Thyroid gland (tissue), 4 donors: ENCODE measurements at regions not wholly inside any gene's neighbourhood (a gene's known extent, or its start where the extent isn't known, plus 50 kb on each side); places are given as distances from the start of the nearest gene placed in this dataset.

Experiments used
- DNase-seq, 2 donors: peaks; one replicate each; pipeline ENCODE4 v3.0.0-alpha.2; 2019
- H3K27ac ChIP-seq, 3 donors: fragments of 200-600 bp; sonication (generic); 1 replicate in 2 of 3; 2 replicates in 1 of 3; pipeline ENCODE4 v1.5.1; 2016 to 2019; ENCODE audit warnings: mild to moderate bottlenecking in 1 of 3, moderate library complexity in 1 of 3
- H3K27me3 ChIP-seq: fragments of 200-600 bp; sonication (generic); one replicate; pipeline ENCODE4 v1.5.1; 2019
- H3K36me3 ChIP-seq, 2 donors: fragments of 200-600 bp; sonication (generic); one replicate each; pipeline ENCODE4 v1.5.1; 2016 to 2019
- H3K4me1 ChIP-seq, 2 donors: fragments of 200-600 bp; sonication (generic); one replicate each; pipeline ENCODE4 v1.5.1; 2017 to 2019
- H3K4me3 ChIP-seq, 3 donors: fragments of 200-600 bp; sonication (generic); replicated peaks in 1 of 3; 1 replicate in 2 of 3; 2 replicates in 1 of 3; pipeline ENCODE4 v1.5.1; 2016; ENCODE audit warnings: mild to moderate bottlenecking in 1 of 3
- H3K9me3 ChIP-seq: fragments of 200-600 bp; sonication (generic); one replicate; pipeline ENCODE4 v1.5.1; 2017
- CTCF ChIP-seq, 6 experiments: fragments of 200-600 bp in 3 of 6; fragments of 450-650 bp in 3 of 6; sonication (generic) in 3 of 6; IDR thresholded peaks; one replicate each; pipeline ENCODE4 v1.5.1; 2016 to 2019; ENCODE audit warnings: antibody characterized with exemption in 6 of 6, mild to moderate bottlenecking in 2 of 6, inconsistent platforms in 1 of 6, moderate library complexity in 1 of 6
- POLR2A ChIP-seq, 2 donors: fragments of 450-650 bp; IDR thresholded peaks; one replicate each; pipeline ENCODE4 v1.6.1; 2017; ENCODE audit warnings: antibody characterized with exemption in 2 of 2, mild to moderate bottlenecking in 2 of 2, moderate library complexity in 1 of 2
- WGBS, 2 donors: methylation state at CpG; one replicate each; pipeline ENCODE4 v1.1.5; 2017; 5-methylcytosine and 5-hydroxymethylcytosine counted together
- intact Hi-C: fragments of 100-400 bp; cut with DNase I; formaldehyde crosslinking; loops from one replicate; pipeline ENCODE4 v1.15.1; 2023

GRCh38 chr20:11719153-11719552 lies 198.5 kb upstream of the BTBD3 start:
- no peak for DNase-seq
- H3K27me3 ChIP-seq, result no peaks in the 10 kb centered on the region
- TF ChIP-seq POLR2A (IDR thresholded peaks at IDR 0.05), result no peak
- TF ChIP-seq CTCF (IDR thresholded peaks at IDR 0.05), result no peak
- intact Hi-C loops, result no loop called here
- no peak overlapping the region for H3K4me3 ChIP-seq
- no peaks in the 10 kb centered on the region for H3K36me3 ChIP-seq
- WGBS, 2 donors, result 66 to 76% methylated on average over 3 to 4 of the region's 4 CpGs
- H3K27ac ChIP-seq, result no peak overlapping the region
- no peaks in the 10 kb centered on the region for H3K9me3 ChIP-seq
- no peaks in the 10 kb centered on the region for H3K4me1 ChIP-seq

DNA sequence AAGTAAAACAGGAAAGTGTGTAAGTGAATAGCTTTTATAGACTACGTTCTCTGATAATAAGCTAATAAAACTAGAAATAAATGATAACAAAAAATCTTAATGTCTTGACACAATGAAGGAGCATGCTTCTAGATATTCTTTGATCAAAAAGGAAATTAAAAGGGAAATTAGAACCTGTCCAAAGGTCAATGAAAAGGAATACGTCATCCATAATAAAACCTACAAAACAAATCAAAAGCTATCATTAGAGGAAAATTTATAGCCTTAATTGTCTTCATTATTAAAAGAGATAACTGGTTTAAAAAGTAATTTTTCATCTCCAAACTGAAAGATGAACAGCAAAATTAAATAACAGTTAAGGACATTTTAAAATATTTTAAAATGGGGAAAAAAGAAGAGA lies 196.3 kb upstream of the BTBD3 start:
- WGBS, 2 donors, result 94% methylated on average over 2 of the region's 2 CpGs
- no peak for DNase-seq
- intact Hi-C loops, result no loop called here
- no peak overlapping the region for H3K27ac ChIP-seq
- H3K27me3 ChIP-seq, result no peaks in the 10 kb centered on the region
- TF ChIP-seq POLR2A (IDR thresholded peaks at IDR 0.05) (no peak), CTCF (IDR thresholded peaks at IDR 0.05) (no peak)
- no peaks in the 10 kb centered on the region for H3K4me1 ChIP-seq
- H3K4me3 ChIP-seq, result no peak overlapping the region
- H3K36me3 ChIP-seq, result no peaks in the 10 kb centered on the region
- H3K9me3 ChIP-seq, result no peaks in the 10 kb centered on the region

DNA sequence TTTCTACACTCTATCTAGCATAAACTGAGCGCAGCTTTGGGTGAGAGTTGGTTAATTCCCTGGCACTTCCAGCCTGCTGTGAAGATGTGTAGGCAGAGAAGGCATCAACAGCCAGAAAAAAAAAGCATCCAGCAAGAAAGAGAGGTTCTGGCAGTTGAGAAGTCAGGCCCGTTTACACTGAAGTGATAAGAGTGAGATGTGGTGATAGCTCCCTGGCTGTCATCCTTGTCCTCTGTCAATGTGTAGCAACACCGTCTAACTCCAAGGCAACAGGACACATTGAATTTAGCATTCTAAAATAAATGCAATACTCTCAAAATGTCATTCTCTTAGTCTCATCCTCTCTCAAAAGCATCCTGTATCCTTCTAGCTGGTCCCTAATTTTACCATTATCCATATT lies 193.6 kb upstream of the BTBD3 start:
- WGBS, 2 donors, result 77 to 85% methylated on average over 3 of the region's 3 CpGs

GRCh38 chr20:11726026-11726425 lies 191.7 kb upstream of the BTBD3 start:
- H3K4me3 ChIP-seq, result no peak overlapping the region
- no peak overlapping the region for H3K27ac ChIP-seq
- WGBS, 2 donors, result 38% methylated on average over 3 of the region's 3 CpGs
- H3K27me3 ChIP-seq, result no peaks in the 10 kb centered on the region
- no peaks in the 10 kb centered on the region for H3K36me3 ChIP-seq
- no peaks in the 10 kb centered on the region for H3K4me1 ChIP-seq
- intact Hi-C loops, result no loop called here
- H3K9me3 ChIP-seq, result no peaks in the 10 kb centered on the region
- TF ChIP-seq CTCF (IDR thresholded peaks at IDR 0.05) (no peak), POLR2A (IDR thresholded peaks at IDR 0.05) (no peak)
- no peak for DNase-seq

More for the DNA sequence above, 193.6 kb upstream of the BTBD3 start:
- H3K9me3 ChIP-seq, result no peaks in the 10 kb centered on the region
- no peaks in the 10 kb centered on the region for H3K27me3 ChIP-seq
- H3K4me1 ChIP-seq, result no peaks in the 10 kb centered on the region
- no peak overlapping the region for H3K4me3 ChIP-seq
- TF ChIP-seq CTCF (IDR thresholded peaks at IDR 0.05) (no peak), POLR2A (IDR thresholded peaks at IDR 0.05) (no peak)
- no peaks in the 10 kb centered on the region for H3K36me3 ChIP-seq
- DNase-seq, result no peak
- intact Hi-C loops, result no loop called here
- H3K27ac ChIP-seq, result no peak overlapping the region

GRCh38 chr20:11727708-11728107 lies 190.0 kb upstream of the BTBD3 start:
- intact Hi-C loops, result no loop called here
- TF ChIP-seq CTCF (IDR thresholded peaks at IDR 0.05), result no peak
- TF ChIP-seq POLR2A (IDR thresholded peaks at IDR 0.05), result no peak

More at GRCh38 chr20:11727708-11728107, 190.0 kb upstream of the BTBD3 start:
- Histone ChIP-seq H3K4me3 (no peak overlapping the region), H3K27ac (no peak overlapping the region), H3K27me3 (no peaks in the 10 kb centered on the region), H3K36me3 (no peaks in the 10 kb centered on the region), H3K9me3 (no peaks in the 10 kb centered on the region), H3K4me1 (no peaks in the 10 kb centered on the region)
- 93 to 100% methylated on average over 1 of the region's 1 CpG for WGBS, 2 donors
- DNase-seq, result no peak
